22Rv1 (cell line): ENCODE measurements at regions not wholly inside any gene's neighbourhood (a gene's known extent, or its start where the extent isn't known, plus 50 kb on each side); places are given as distances from the start of the nearest gene placed in this dataset.

ENCODE experiments used
- ZFX ChIP-seq: fragments of 450-650 bp; IDR thresholded peaks from 2 replicates; pipeline ENCODE4 v1.6.1; 2017; ENCODE audit warnings: antibody characterized with exemption, borderline replicate concordance
- TF ChIP-seq, protein P1 (sequence below): fragments of 450-650 bp; IDR thresholded peaks from 2 replicates; pipeline ENCODE4 v1.5.1; 2017; ENCODE audit warnings: mild to moderate bottlenecking

DNA sequence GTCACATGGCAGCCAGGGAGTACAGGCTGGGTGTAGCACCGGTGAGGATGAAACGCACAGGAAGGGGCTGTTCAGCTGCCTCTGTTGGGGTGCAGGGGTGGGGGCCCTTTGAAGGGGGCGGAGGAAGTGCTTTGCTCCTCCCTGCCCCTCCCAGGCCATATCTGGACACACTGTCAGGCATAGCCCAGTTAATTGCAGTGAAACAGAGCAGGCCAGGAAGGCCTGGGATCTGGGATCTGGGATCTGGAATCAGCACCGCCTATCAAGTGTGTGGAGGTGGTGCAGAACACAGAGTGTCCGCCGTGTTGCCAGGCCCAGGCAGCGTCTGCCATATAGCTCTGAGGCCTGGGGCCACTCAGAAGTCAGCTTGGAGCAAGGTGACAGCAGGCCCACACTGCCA, 85.5 kb upstream of the EPCAM start:
- TF ChIP-seq, protein P1, sequence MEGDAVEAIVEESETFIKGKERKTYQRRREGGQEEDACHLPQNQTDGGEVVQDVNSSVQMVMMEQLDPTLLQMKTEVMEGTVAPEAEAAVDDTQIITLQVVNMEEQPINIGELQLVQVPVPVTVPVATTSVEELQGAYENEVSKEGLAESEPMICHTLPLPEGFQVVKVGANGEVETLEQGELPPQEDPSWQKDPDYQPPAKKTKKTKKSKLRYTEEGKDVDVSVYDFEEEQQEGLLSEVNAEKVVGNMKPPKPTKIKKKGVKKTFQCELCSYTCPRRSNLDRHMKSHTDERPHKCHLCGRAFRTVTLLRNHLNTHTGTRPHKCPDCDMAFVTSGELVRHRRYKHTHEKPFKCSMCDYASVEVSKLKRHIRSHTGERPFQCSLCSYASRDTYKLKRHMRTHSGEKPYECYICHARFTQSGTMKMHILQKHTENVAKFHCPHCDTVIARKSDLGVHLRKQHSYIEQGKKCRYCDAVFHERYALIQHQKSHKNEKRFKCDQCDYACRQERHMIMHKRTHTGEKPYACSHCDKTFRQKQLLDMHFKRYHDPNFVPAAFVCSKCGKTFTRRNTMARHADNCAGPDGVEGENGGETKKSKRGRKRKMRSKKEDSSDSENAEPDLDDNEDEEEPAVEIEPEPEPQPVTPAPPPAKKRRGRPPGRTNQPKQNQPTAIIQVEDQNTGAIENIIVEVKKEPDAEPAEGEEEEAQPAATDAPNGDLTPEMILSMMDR, result no peak
- no peak for TF ChIP-seq ZFX
